OCI-LY1 (cell line): ENCODE measurements at regions not wholly inside any gene's neighbourhood (a gene's known extent, or its start where the extent isn't known, plus 50 kb on each side); places are given as distances from the start of the nearest gene placed in this dataset.
A peak's percentile ranks its signal among the peaks of the same experiment; 100 is the strongest.

Experiments
- H2AFZ ChIP-seq: fragments of 200-600 bp; sonication (generic), shearing (Covaris generic); 2 replicates; pipeline ENCODE4 v1.6.0; 2014; ENCODE audit warnings: antibody characterized with exemption, mild to moderate bottlenecking, low read length
- H3F3A ChIP-seq: fragments of 200-600 bp; sonication (generic), shearing (Covaris generic); 2 replicates; pipeline ENCODE4 v1.6.0; 2014; ENCODE audit warnings: mild to moderate bottlenecking, antibody characterized with exemption, low read length, moderate library complexity; ENCODE audit not compliant: insufficient read depth
- H3K27ac ChIP-seq: fragments of 200-600 bp; sonication (generic); 2 replicates; pipeline ENCODE4 v1.5.1; 2014; ENCODE audit warnings: low read length, mixed run types, mild to moderate bottlenecking, low read depth; ENCODE audit not compliant: poor library complexity, severe bottlenecking
- H3K27me3 ChIP-seq: fragments of 200-600 bp; sonication (generic); 2 replicates; pipeline ENCODE4 v1.6.0; 2014; ENCODE audit warnings: antibody characterized with exemption, mild to moderate bottlenecking, low read length, moderate library complexity; ENCODE audit not compliant: insufficient read depth
- H3K36me3 ChIP-seq: fragments of 200-600 bp; sonication (generic); 2 replicates; pipeline ENCODE4 v1.6.1; 2014; ENCODE audit warnings: mild to moderate bottlenecking, antibody characterized with exemption, low read length, moderate library complexity, mixed read lengths; ENCODE audit not compliant: insufficient read depth
- H3K4me1 ChIP-seq: fragments of 200-600 bp; sonication (generic); 2 replicates; pipeline ENCODE4 v1.5.1; 2014; ENCODE audit warnings: mild to moderate bottlenecking, low read length, moderate library complexity; ENCODE audit not compliant: insufficient read depth, severe bottlenecking
- H3K4me2 ChIP-seq: fragments of 200-600 bp; sonication (generic), shearing (Covaris generic); 2 replicates; pipeline ENCODE4 v1.6.1; 2014; ENCODE audit warnings: low read length
- H3K4me3 ChIP-seq: fragments of 200-600 bp; sonication (generic); 2 replicates; pipeline ENCODE4 v1.5.1; 2014; ENCODE audit warnings: low read length, low read depth, mild to moderate bottlenecking, mixed read lengths; ENCODE audit not compliant: poor library complexity, severe bottlenecking
- H3K79me2 ChIP-seq: fragments of 200-600 bp; shearing (Covaris generic); 2 replicates; pipeline ENCODE4 v1.6.1; 2016; ENCODE audit warnings: mixed run types, low read length, mixed read lengths; ENCODE audit not compliant: insufficient read depth
- H3K9ac ChIP-seq: fragments of 200-600 bp; sonication (generic), shearing (Covaris generic); 2 replicates; pipeline ENCODE4 v1.6.1; 2014; ENCODE audit warnings: mild to moderate bottlenecking, low read length, mixed read lengths
- H3K9me2 ChIP-seq: fragments of 200-600 bp; sonication (generic), shearing (Covaris generic); 2 replicates; pipeline ENCODE4 v1.6.1; 2014; ENCODE audit warnings: low read depth, mild to moderate bottlenecking, low read length, mixed read lengths
- H3K9me3 ChIP-seq: fragments of 200-600 bp; shearing (Covaris generic); 2 replicates; pipeline ENCODE4 v1.6.1; 2014; ENCODE audit warnings: low read length, mixed read lengths
- H4K20me1 ChIP-seq: fragments of 200-600 bp; sonication (generic), shearing (Covaris generic); 2 replicates; pipeline ENCODE4 v1.6.0; 2016; ENCODE audit warnings: mild to moderate bottlenecking, low read length; ENCODE audit not compliant: insufficient read depth
- EZH2 ChIP-seq: fragments of 200-600 bp; sonication (generic), shearing (Covaris generic); IDR thresholded peaks from 2 replicates; pipeline ENCODE4 v1.8.0; 2017; ENCODE audit warnings: borderline replicate concordance, mixed run types, mild to moderate bottlenecking, antibody characterized with exemption, low read length, moderate library complexity, mixed read lengths
- TF ChIP-seq, protein P1 (sequence below): fragments of 200-600 bp; sonication (generic), shearing (Covaris generic); IDR thresholded peaks from 2 replicates; pipeline ENCODE4 v1.5.1; 2017; ENCODE audit warnings: mild to moderate bottlenecking, antibody characterized with exemption, low read length, moderate library complexity, mixed read lengths

DNA sequence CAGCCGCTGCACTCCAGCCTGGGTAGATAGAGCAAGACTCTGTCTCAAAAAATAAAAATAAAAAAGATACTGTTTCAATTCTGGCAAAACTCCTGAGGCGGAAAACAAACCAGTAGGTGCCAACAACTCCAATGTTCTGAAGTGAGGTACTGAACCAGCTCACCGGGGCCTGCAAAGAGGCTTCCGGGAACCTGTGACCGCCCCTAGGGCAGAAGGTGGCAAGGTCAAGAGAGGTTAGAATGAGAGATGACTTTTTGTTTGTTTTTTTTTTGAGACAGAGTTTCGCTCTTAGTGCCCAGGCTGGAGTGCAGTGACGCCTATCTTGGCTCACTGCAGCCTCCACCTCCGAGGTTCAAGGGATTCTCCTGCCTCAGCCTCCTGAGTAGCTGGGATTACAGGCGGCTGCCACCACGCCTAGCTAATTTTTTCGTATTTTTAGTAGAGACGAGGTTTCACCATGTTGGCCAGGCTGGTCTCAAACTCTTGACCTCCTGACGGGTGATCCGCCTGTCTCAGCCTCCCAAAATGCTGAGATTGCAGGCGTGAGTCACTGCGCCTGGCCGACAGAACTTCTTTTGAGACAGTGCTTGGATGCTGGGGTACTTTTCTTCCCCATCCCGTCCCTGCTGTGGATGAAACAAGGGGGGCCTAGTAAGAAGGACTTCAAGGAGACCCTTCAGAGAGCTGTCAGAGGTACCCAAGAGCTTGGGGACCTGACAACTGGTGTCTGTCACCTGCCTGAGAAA lies 91.9 kb upstream of the SLC25A33 start:
- Histone ChIP-seq H3K4me2 (no peak overlapping the region), H3K4me1 (peaks cover 36% of the 10 kb centered on the region), H3K27ac (peak overlapping the region; percentile 14), H3F3A (no peaks in the 10 kb centered on the region), H4K20me1 (no peaks in the 10 kb centered on the region), H3K9me3 (no peaks in the 10 kb centered on the region), H3K79me2 (no peaks in the 10 kb centered on the region), H3K4me3 (no peak overlapping the region), H3K36me3 (no peaks in the 10 kb centered on the region; the same call in 1 of the 2 replicates), H2AFZ (no peak overlapping the region), H3K9me2 (no peaks in the 10 kb centered on the region), H3K27me3 (no peaks in the 10 kb centered on the region), H3K9ac (no peak overlapping the region)
- no peak for TF ChIP-seq EZH2
- TF ChIP-seq, protein P1, sequence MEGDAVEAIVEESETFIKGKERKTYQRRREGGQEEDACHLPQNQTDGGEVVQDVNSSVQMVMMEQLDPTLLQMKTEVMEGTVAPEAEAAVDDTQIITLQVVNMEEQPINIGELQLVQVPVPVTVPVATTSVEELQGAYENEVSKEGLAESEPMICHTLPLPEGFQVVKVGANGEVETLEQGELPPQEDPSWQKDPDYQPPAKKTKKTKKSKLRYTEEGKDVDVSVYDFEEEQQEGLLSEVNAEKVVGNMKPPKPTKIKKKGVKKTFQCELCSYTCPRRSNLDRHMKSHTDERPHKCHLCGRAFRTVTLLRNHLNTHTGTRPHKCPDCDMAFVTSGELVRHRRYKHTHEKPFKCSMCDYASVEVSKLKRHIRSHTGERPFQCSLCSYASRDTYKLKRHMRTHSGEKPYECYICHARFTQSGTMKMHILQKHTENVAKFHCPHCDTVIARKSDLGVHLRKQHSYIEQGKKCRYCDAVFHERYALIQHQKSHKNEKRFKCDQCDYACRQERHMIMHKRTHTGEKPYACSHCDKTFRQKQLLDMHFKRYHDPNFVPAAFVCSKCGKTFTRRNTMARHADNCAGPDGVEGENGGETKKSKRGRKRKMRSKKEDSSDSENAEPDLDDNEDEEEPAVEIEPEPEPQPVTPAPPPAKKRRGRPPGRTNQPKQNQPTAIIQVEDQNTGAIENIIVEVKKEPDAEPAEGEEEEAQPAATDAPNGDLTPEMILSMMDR, result no peak

- Histone ChIP-seq H3K36me3 (no peaks in the 10 kb centered on the region; the same call in 1 of the 2 replicates), H3K79me2 (no peaks in the 10 kb centered on the region), H3K9me3 (no peaks in the 10 kb centered on the region), H3K4me3 (no peak overlapping the region), H3K9me2 (no peaks in the 10 kb centered on the region), H3K4me2 (peak overlapping the region; percentile 18; the same call in 1 of the 2 replicates), H3K9ac (peak overlapping the region; percentile 18; the same call in 1 of the 2 replicates), H3F3A (no peaks in the 10 kb centered on the region), H3K27ac (no peak overlapping the region), H4K20me1 (no peaks in the 10 kb centered on the region), H2AFZ (no peak overlapping the region), H3K4me1 (peaks cover 43% of the 10 kb centered on the region), H3K27me3 (no peaks in the 10 kb centered on the region; the same call in 1 of the 2 replicates)
- TF ChIP-seq, protein P1, result no peak
- no peak for TF ChIP-seq EZH2
Measured at GRCh38 chr1:9448132-9449109, 90.8 kb upstream of the SLC25A33 start.

GRCh38 chr1:9449110-9449627 lies 90.1 kb upstream of the SLC25A33 start:
- peak overlapping the region; percentile 18; the same call in 1 of the 2 replicates for H3K4me2 ChIP-seq
- no peaks in the 10 kb centered on the region; the same call in 1 of the 2 replicates for H3K27me3 ChIP-seq
- no peak overlapping the region for H2AFZ ChIP-seq
- H3K9me3 ChIP-seq, result no peaks in the 10 kb centered on the region
- no peaks in the 10 kb centered on the region for H3F3A ChIP-seq
- H3K9ac ChIP-seq, result no peak overlapping the region; the same call in 1 of the 2 replicates
- H3K36me3 ChIP-seq, result no peaks in the 10 kb centered on the region; the same call in 1 of the 2 replicates
- TF ChIP-seq EZH2, result no peak
- TF ChIP-seq, protein P1, result no peak
- no peaks in the 10 kb centered on the region for H3K9me2 ChIP-seq
- no peak overlapping the region for H3K4me3 ChIP-seq
- peaks cover 50% of the 10 kb centered on the region for H3K4me1 ChIP-seq
- no peak overlapping the region for H3K27ac ChIP-seq
- no peaks in the 10 kb centered on the region for H3K79me2 ChIP-seq
- no peaks in the 10 kb centered on the region for H4K20me1 ChIP-seq
